Esophagus muscularis mucosa (tissue), 4 donors: ENCODE measurements at regions not wholly inside any gene's neighbourhood (a gene's known extent, or its start where the extent isn't known, plus 50 kb on each side); places are given as distances from the start of the nearest gene placed in this dataset.

Experiments used
- EP300 ChIP-seq: sonication (generic); formaldehyde crosslinking; IDR thresholded peaks from one replicate; pipeline ENCODE4 v1.6.1; 2017; ENCODE audit warnings: antibody characterized with exemption
- POLR2A ChIP-seq: fragments of 450-650 bp; IDR thresholded peaks from one replicate; pipeline ENCODE4 v1.6.1; 2017; ENCODE audit warnings: antibody characterized with exemption, moderate library complexity, mild to moderate bottlenecking, low read depth
- POLR2AphosphoS5 ChIP-seq, 2 donors: sonication (generic); formaldehyde crosslinking; IDR thresholded peaks; one replicate each; pipeline ENCODE4 v1.6.1; 2017; ENCODE audit warnings: antibody characterized with exemption in 2 of 2
- TF ChIP-seq, protein P1 (sequence below), 3 experiments: fragments of 200-600 bp in 2 of 3; fragments of 450-650 bp in 1 of 3; sonication (generic) in 2 of 3; IDR thresholded peaks; one replicate each; pipeline ENCODE4 v1.5.1; 2017 to 2019; ENCODE audit warnings: antibody characterized with exemption in 3 of 3, mild to moderate bottlenecking in 2 of 3, moderate library complexity in 1 of 3

DNA sequence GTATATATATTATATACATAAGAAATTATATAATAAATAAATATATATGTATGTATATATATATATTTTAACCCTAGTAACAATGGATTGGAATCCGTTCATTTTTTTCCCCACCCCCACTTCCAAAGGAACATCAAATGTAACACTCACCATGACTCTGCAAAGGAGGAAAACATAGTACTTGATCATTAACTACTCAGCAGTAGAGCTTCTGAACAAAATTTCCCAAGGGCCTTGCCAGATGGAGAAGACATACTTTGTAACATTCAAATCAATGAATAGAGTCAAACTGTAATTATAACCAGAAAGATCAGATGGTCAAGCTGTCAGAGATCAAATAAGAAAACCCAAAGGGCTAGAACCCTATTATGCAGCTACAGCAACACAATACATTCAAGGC lies 126.0 kb upstream of the CNTN1 start:
- TF ChIP-seq POLR2AphosphoS5 (IDR thresholded peaks at IDR 0.05) (no peak), EP300 (no peak), POLR2A (no peak)
- TF ChIP-seq, protein P1, sequence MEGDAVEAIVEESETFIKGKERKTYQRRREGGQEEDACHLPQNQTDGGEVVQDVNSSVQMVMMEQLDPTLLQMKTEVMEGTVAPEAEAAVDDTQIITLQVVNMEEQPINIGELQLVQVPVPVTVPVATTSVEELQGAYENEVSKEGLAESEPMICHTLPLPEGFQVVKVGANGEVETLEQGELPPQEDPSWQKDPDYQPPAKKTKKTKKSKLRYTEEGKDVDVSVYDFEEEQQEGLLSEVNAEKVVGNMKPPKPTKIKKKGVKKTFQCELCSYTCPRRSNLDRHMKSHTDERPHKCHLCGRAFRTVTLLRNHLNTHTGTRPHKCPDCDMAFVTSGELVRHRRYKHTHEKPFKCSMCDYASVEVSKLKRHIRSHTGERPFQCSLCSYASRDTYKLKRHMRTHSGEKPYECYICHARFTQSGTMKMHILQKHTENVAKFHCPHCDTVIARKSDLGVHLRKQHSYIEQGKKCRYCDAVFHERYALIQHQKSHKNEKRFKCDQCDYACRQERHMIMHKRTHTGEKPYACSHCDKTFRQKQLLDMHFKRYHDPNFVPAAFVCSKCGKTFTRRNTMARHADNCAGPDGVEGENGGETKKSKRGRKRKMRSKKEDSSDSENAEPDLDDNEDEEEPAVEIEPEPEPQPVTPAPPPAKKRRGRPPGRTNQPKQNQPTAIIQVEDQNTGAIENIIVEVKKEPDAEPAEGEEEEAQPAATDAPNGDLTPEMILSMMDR (IDR thresholded peaks at IDR 0.05): no peak
